ENCODE measurements at regions not wholly inside any gene's neighbourhood (a gene's known extent, or its start where the extent isn't known, plus 50 kb on each side); places are given as distances from the start of the nearest gene placed in this dataset.

DNA sequence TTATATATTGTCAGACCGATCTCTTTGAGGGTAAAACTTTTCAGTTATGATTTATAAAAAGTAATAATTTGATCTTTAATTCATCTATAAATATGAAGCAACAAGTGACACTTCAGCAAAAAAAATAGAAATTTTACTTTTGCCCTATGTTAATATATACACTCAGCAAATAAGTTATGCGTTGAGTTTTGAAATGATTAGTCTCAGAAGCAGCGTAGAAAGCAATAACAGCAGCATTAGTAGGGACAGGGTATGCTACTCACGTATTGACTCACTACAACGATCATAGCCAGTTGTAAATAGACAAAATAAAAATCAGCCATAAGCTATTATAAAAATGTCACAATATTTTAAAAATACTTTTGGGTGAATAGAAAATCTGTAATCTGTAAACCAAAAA, 1229.2 kb downstream of the ADGRL3 start:
- Histone ChIP-seq H3K56ac (ENCODE audit: extremely low read depth, insufficient read depth, low read length) (no peak overlapping the region), H3K14ac (replicated peaks; ENCODE audit: low read depth, low read length) (no peak overlapping the region), H2BK120ac (ENCODE audit: low read depth, low read length) (no peak overlapping the region), H3K4ac (ENCODE audit: low read depth, low read length) (no peak overlapping the region), H3K36me3 (ENCODE audit: control insufficient read depth, insufficient read depth, low read length) (no peaks in the 10 kb centered on the region), H3K79me1 (ENCODE audit: low read depth in 1 of 2, low read length in 2 of 2) (no peaks in the 10 kb centered on the region), H4K91ac (ENCODE audit: insufficient read depth, low read depth, low read length) (no peak overlapping the region), H3K4me3 (ENCODE audit: insufficient read depth, low read depth, low read length) (no peak overlapping the region), H3K4me1 (ENCODE audit: control insufficient read depth, insufficient read depth, low read length) (no peaks in the 10 kb centered on the region), H3K18ac (ENCODE audit: low read depth, low read length) (no peak overlapping the region), H3K9me3 (ENCODE audit: control insufficient read depth, insufficient read depth, low read length) (peaks cover 3% of the 10 kb centered on the region; the same call in 1 of the 2 replicates), H4K8ac (ENCODE audit: low read depth in 2 of 2, low read length in 2 of 2) (no peak overlapping the region), H2AK9ac (replicated peaks; ENCODE audit: low read depth, low read length, poor library complexity) (no peak overlapping the region), H3K23ac (ENCODE audit: low read depth, low read length) (no peak overlapping the region), H3K27ac (ENCODE audit: insufficient read depth, low read length) (no peak overlapping the region), H4K5ac (ENCODE audit: low read depth, low read length) (no peak overlapping the region), H3K9me1 (ENCODE audit: insufficient read depth, low read length) (no peaks in the 10 kb centered on the region), H4K20me1 (ENCODE audit: insufficient read depth, low read length) (no peaks in the 10 kb centered on the region), H2AFZ (replicated peaks; ENCODE audit: low read length, poor library complexity) (no peak overlapping the region), H2BK15ac (ENCODE audit: low read depth, low read length) (no peak overlapping the region), H2AK5ac (ENCODE audit: low read depth, low read length) (no peak overlapping the region), H3K4me2 (ENCODE audit: low read depth, low read length) (no peak overlapping the region), H2BK20ac (ENCODE audit: low read depth, low read length) (no peak overlapping the region), H3K9ac (ENCODE audit: low read depth, low read length) (no peak overlapping the region), H2BK5ac (ENCODE audit: low read depth, low read length, poor library complexity, severe bottlenecking) (no peak overlapping the region), H3K27me3 (ENCODE audit: control insufficient read depth, insufficient read depth, low read length) (no peaks in the 10 kb centered on the region)
- dilution Hi-C loops (cut with HindIII; ENCODE audit: low sequenced_read_pairs, unreplicated experiment) (no loop called here), intact Hi-C loops (cut with micrococcal nuclease) (no loop called here), in situ Hi-C loops (cut with MboI; ENCODE audit: low sequenced_read_pairs) (no loop called here)
- ATAC-seq (ENCODE audit: low read depth) (no peak), DNase-seq (no peak)
- no TSS peak for BruUV-seq (replicated peaks)
- ChIA-PET POLR2A (ENCODE audit: unreplicated experiment) (no interaction called here), CTCF (no interaction called here)
- 60% methylated on average over 1 of the region's 5 CpGs; no CpG with 5 or more reads in 1 of the 2 experiments for WGBS, 2 experiments (ENCODE audit: extremely low coverage in 2 of 2, insufficient read length in 1 of 2)
- TF ChIP-seq POLR2A (IDR thresholded peaks at IDR 0.05; ENCODE audit: low read depth, low read length) = no peak
- no peak for TF ChIP-seq RAD21 (IDR thresholded peaks at IDR 0.05; ENCODE audit: low read length)
- TF ChIP-seq RCOR1 (IDR thresholded peaks at IDR 0.05; ENCODE audit: insufficient replicate concordance, low read length) = no peak
- no peak for TF ChIP-seq CTCF (conservative IDR thresholded peaks at IDR 0.05; ENCODE audit: low read depth, low read length)

All from IMR-90 (cell line).